OCI-LY7 (cell line): ENCODE measurements at regions not wholly inside any gene's neighbourhood (a gene's known extent, or its start where the extent isn't known, plus 50 kb on each side); places are given as distances from the start of the nearest gene placed in this dataset.

ENCODE experiments used
- BruUV-seq: library from RNA; stranded (reverse); fragments of 400-500 nt; replicated peaks from 2 replicates; lab custom pipeline; 2021; lab: Mats Ljungman, UMichigan
- CTCF ChIA-PET: fragments of 300-600 bp; sonication (Branson Sonifier 250); formaldehyde crosslinking; loops from one replicate; lab custom pipeline; 2022; ENCODE audit warnings: antibody characterized with exemption; ENCODE audit not compliant: unreplicated experiment; lab: Charles Lee
- POLR2A ChIA-PET: fragments of 300-600 bp; sonication (Branson Sonifier 250); formaldehyde crosslinking; loops from one replicate; lab custom pipeline; 2022; ENCODE audit warnings: antibody characterized with exemption; lab: Charles Lee
- DNase-seq: peaks from one replicate; pipeline ENCODE4 v3.0.0-alpha.2; 2015; ENCODE audit warnings: low spot score
- H2AFZ ChIP-seq: fragments of 200-600 bp; sonication (generic), shearing (Covaris generic); 2 replicates; pipeline ENCODE4 v1.6.1; 2014; ENCODE audit warnings: mild to moderate bottlenecking, antibody characterized with exemption, low read length, moderate library complexity
- H3K27ac ChIP-seq: fragments of 200-600 bp; sonication (generic); 2 replicates; pipeline ENCODE4 v1.5.1; 2014; ENCODE audit warnings: mixed run types, low read depth, mild to moderate bottlenecking, moderate library complexity, low read length, inconsistent platforms; ENCODE audit not compliant: poor library complexity, severe bottlenecking
- H3K36me3 ChIP-seq: fragments of 200-600 bp; sonication (generic); 2 replicates; pipeline ENCODE4 v1.6.1; 2014; ENCODE audit warnings: mild to moderate bottlenecking, antibody characterized with exemption, low read length, moderate library complexity, mixed read lengths; ENCODE audit not compliant: insufficient read depth
- H3K4me1 ChIP-seq: fragments of 200-600 bp; sonication (generic); 2 replicates; pipeline ENCODE4 v1.5.1; 2014; ENCODE audit warnings: mild to moderate bottlenecking, low read length; ENCODE audit not compliant: insufficient read depth, poor library complexity, severe bottlenecking
- H3K4me2 ChIP-seq: fragments of 200-600 bp; sonication (generic); 2 replicates; pipeline ENCODE4 v1.6.1; 2014; ENCODE audit warnings: mild to moderate bottlenecking, low read length
- H3K4me3 ChIP-seq: fragments of 200-600 bp; sonication (generic); 2 replicates; pipeline ENCODE4 v1.5.1; 2014; ENCODE audit warnings: mild to moderate bottlenecking, low read depth, low read length; ENCODE audit not compliant: poor library complexity, severe bottlenecking
- H3K79me2 ChIP-seq: fragments of 200-600 bp; sonication (generic); 2 replicates; pipeline ENCODE4 v1.6.1; 2016; ENCODE audit warnings: low read depth, mild to moderate bottlenecking, low read length, moderate library complexity, mixed read lengths; ENCODE audit not compliant: insufficient read depth
- H3K9me2 ChIP-seq: fragments of 200-600 bp; sonication (generic); 2 replicates; pipeline ENCODE4 v1.6.1; 2016; ENCODE audit warnings: mild to moderate bottlenecking, low read length, mixed read lengths; ENCODE audit not compliant: insufficient read depth
- H3K9me3 ChIP-seq: fragments of 200-600 bp; sonication (generic); 2 replicates; pipeline ENCODE4 v1.6.1; 2014; ENCODE audit warnings: mild to moderate bottlenecking, mixed run types, low read length, mixed read lengths
- H4K20me1 ChIP-seq: fragments of 200-600 bp; sonication (generic); 2 replicates; pipeline ENCODE4 v1.6.1; 2014; ENCODE audit warnings: mild to moderate bottlenecking, antibody characterized with exemption, low read length, moderate library complexity, mixed read lengths; ENCODE audit not compliant: insufficient read depth
- EZH2phosphoT487 ChIP-seq: fragments of 200-600 bp; sonication (generic); IDR thresholded peaks from 2 replicates; pipeline ENCODE4 v1.6.1; 2018; ENCODE audit warnings: low read depth, borderline replicate concordance, mild to moderate bottlenecking, mixed run types, antibody characterized with exemption, low read length, moderate library complexity, mixed read lengths
- intact Hi-C: fragments of 100-400 bp; cut with micrococcal nuclease; formaldehyde crosslinking; loops from one replicate; pipeline ENCODE4 v1.10.0; 2022; ENCODE audit not compliant: unreplicated experiment
- TF ChIP-seq, protein P1 (sequence below): fragments of 200-600 bp; sonication (generic); conservative IDR thresholded peaks from 2 replicates; pipeline ENCODE4 v1.5.1; 2014; ENCODE audit warnings: mild to moderate bottlenecking, antibody characterized with exemption, low read length, moderate library complexity, mixed read lengths

DNA sequence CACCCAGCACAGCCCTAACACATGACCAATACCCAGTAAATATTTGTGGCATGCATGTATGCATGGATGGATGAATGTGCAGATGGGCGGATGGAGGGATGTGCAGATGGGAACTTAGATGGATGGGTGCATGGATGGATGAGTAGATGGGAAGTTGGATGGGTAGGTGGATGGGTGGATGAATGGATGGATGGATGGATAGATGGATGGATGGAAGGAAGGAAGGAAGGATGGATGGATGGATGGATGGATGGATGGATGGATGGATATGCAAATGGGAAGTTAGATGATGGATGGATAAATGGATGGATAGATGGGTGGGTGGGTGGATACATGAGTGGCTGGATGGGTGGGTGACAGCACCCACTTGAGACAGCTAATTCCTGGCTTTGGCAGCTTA is 193.2 kb upstream of the TNRC6C start:
- no peak overlapping the region for H2AFZ ChIP-seq
- H3K4me3 ChIP-seq = no peak overlapping the region
- intact Hi-C loops = no loop called here
- H3K9me3 ChIP-seq = no peaks in the 10 kb centered on the region
- TF ChIP-seq, protein P1, sequence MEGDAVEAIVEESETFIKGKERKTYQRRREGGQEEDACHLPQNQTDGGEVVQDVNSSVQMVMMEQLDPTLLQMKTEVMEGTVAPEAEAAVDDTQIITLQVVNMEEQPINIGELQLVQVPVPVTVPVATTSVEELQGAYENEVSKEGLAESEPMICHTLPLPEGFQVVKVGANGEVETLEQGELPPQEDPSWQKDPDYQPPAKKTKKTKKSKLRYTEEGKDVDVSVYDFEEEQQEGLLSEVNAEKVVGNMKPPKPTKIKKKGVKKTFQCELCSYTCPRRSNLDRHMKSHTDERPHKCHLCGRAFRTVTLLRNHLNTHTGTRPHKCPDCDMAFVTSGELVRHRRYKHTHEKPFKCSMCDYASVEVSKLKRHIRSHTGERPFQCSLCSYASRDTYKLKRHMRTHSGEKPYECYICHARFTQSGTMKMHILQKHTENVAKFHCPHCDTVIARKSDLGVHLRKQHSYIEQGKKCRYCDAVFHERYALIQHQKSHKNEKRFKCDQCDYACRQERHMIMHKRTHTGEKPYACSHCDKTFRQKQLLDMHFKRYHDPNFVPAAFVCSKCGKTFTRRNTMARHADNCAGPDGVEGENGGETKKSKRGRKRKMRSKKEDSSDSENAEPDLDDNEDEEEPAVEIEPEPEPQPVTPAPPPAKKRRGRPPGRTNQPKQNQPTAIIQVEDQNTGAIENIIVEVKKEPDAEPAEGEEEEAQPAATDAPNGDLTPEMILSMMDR = no peak
- no peak for TF ChIP-seq EZH2phosphoT487
- ChIA-PET POLR2A (no interaction called here), CTCF (no interaction called here)
- no peaks in the 10 kb centered on the region for H3K9me2 ChIP-seq
- H3K4me2 ChIP-seq = no peak overlapping the region
- no peaks in the 10 kb centered on the region for H4K20me1 ChIP-seq
- no peaks in the 10 kb centered on the region for H3K36me3 ChIP-seq
- H3K4me1 ChIP-seq = no peaks in the 10 kb centered on the region
- H3K79me2 ChIP-seq = no peaks in the 10 kb centered on the region
- BruUV-seq = no TSS peak
- no peak for DNase-seq
- no peak overlapping the region for H3K27ac ChIP-seq

DNA sequence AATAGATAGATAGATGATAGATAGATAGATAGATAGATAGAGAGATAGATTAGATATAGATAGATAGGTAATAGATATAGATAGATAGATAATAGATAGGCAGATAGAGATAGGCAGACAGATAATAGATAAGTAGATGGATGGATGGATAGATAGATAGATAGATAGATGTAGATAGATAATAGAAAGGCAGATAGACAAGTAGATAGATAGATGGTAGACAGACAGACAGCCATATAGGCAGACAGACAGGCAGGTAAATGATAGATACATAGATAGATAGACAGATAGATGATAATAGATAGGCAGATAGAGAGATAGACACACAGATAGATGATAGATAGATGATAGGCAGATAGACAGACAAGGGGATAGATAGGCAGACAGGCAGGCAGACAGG is 191.4 kb upstream of the TNRC6C start:
- POLR2A ChIA-PET = no interaction called here
- H2AFZ ChIP-seq = no peak overlapping the region

DNA sequence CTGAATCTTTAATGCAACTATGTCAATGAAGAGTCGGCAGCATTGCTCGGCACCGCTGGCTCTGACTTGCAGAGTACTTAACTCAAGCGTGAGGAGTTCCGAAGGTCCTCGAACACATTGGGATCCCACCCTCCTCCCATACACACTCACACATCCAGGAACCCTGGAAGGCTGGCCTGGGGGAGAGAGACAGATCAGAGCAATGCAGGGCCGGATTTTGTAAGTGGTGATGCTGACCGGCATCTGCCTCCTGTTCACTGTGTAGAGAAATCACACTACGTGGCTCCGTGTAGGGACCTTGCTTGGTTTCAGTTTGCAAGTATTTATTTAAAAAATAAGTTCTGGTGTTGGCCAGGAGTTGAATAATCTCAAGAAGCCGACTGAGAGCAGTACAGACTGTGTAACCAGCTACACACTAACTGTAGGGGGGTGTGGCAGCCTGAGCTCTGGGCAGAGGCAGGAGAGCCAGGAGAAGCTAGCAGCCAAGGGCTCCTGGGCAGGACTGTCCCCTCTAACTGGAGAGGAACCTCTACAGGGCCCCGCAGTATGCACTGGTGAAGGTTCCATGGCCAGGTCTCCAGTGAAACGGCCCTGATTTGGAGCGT is 190.2 kb upstream of the TNRC6C start:
- TF ChIP-seq, protein P1 = no peak
- no peak for TF ChIP-seq EZH2phosphoT487
- Histone ChIP-seq H2AFZ (no peak overlapping the region), H3K4me3 (no peak overlapping the region), H3K79me2 (no peaks in the 10 kb centered on the region), H3K4me1 (no peaks in the 10 kb centered on the region), H3K4me2 (no peak overlapping the region), H3K36me3 (no peaks in the 10 kb centered on the region), H4K20me1 (no peaks in the 10 kb centered on the region), H3K9me2 (no peaks in the 10 kb centered on the region), H3K27ac (no peak overlapping the region), H3K9me3 (no peaks in the 10 kb centered on the region)
- DNase-seq = no peak
- no TSS peak for BruUV-seq
- intact Hi-C loops = no loop called here
- POLR2A ChIA-PET = no interaction called here
- CTCF ChIA-PET = interaction anchor here (0.6 kb wide), 1 partner anchor 46 kb away, joined by 3 read pairs; no protein-coding TSS in a partner anchor

More for the DNA sequence above, 191.4 kb upstream of the TNRC6C start:
- Histone ChIP-seq H3K27ac (no peak overlapping the region), H3K36me3 (no peaks in the 10 kb centered on the region), H3K4me3 (no peak overlapping the region), H3K9me3 (no peaks in the 10 kb centered on the region), H3K9me2 (no peaks in the 10 kb centered on the region), H3K79me2 (no peaks in the 10 kb centered on the region), H3K4me2 (no peak overlapping the region), H4K20me1 (no peaks in the 10 kb centered on the region), H3K4me1 (no peaks in the 10 kb centered on the region)
- intact Hi-C loops = no loop called here
- DNase-seq = no peak
- no peak for TF ChIP-seq EZH2phosphoT487
- TF ChIP-seq, protein P1 = no peak
- CTCF ChIA-PET = no interaction called here
- no TSS peak for BruUV-seq
